SK-N-SH (cell line): ENCODE measurements at regions not wholly inside any gene's neighbourhood (a gene's known extent, or its start where the extent isn't known, plus 50 kb on each side); places are given as distances from the start of the nearest gene placed in this dataset.

Experiments
- CHD2 ChIP-seq: fragments of 150-350 bp; IDR thresholded peaks from 2 replicates; pipeline ENCODE4 v1.6.1; 2018; ENCODE audit warnings: low read length; ENCODE audit not compliant: partially characterized antibody
- CTCF ChIP-seq: fragments of 200-600 bp; sonication (generic); IDR thresholded peaks from 2 replicates; pipeline ENCODE4 v1.6.1; 2017; ENCODE audit warnings: antibody characterized with exemption, mild to moderate bottlenecking, moderate library complexity
- EP300 ChIP-seq, 2 experiments: IDR thresholded peaks; 2 replicates each; pipeline versions ENCODE4 v1.4.0 to v1.6.1; 2012; ENCODE audit warnings: borderline replicate concordance in 1 of 2, low read depth in 1 of 2, low read length in 1 of 2
- EZH2phosphoT487 ChIP-seq: fragments of 200-600 bp; sonication (generic); IDR thresholded peaks from 2 replicates; pipeline ENCODE4 v1.6.1; 2017; ENCODE audit warnings: low read depth, mixed run types, mild to moderate bottlenecking, antibody characterized with exemption, moderate library complexity, borderline replicate concordance
- FOXM1 ChIP-seq: IDR thresholded peaks from 2 replicates; pipeline ENCODE4 v1.4.0; 2012; ENCODE audit warnings: low read depth, mild to moderate bottlenecking
- GABPA ChIP-seq: IDR thresholded peaks from 2 replicates; pipeline ENCODE4 v1.4.0; 2012; ENCODE audit warnings: low read depth, mild to moderate bottlenecking
- GATA2 ChIP-seq: sonication (generic); formaldehyde crosslinking; IDR thresholded peaks from 2 replicates; pipeline ENCODE4 v1.5.0; 2020; ENCODE audit warnings: mild to moderate bottlenecking, missing genetic modification reagents
- JUND ChIP-seq: IDR thresholded peaks from 2 replicates; pipeline ENCODE4 v1.4.0; 2012
- POLR2AphosphoS5 ChIP-seq: IDR thresholded peaks from 2 replicates; pipeline ENCODE4 v1.6.1; 2012; ENCODE audit warnings: low read depth, low read length
- RFX5 ChIP-seq: IDR thresholded peaks from 2 replicates; pipeline ENCODE4 v1.6.1; 2012; ENCODE audit warnings: mild to moderate bottlenecking, improper control_type of control experiment, low read length
- TCF12 ChIP-seq: IDR thresholded peaks from 2 replicates; pipeline ENCODE4 v1.4.0; 2012
- TF ChIP-seq, protein P1 (sequence below): fragments of 150-350 bp; IDR thresholded peaks from 2 replicates; pipeline ENCODE4 v1.6.1; 2017; ENCODE audit warnings: antibody characterized with exemption, low read length, low read depth, borderline replicate concordance
- TF ChIP-seq, protein P2 (sequence below): IDR thresholded peaks from 2 replicates; pipeline ENCODE4 v1.6.1; 2012; ENCODE audit warnings: mild to moderate bottlenecking, low read depth, low read length, moderate library complexity
- TF ChIP-seq, protein P3 (sequence below): IDR thresholded peaks from 2 replicates; pipeline ENCODE4 v1.4.0; 2012; ENCODE audit warnings: low read depth

- no peak for TF ChIP-seq CTCF
- TF ChIP-seq, protein P1, sequence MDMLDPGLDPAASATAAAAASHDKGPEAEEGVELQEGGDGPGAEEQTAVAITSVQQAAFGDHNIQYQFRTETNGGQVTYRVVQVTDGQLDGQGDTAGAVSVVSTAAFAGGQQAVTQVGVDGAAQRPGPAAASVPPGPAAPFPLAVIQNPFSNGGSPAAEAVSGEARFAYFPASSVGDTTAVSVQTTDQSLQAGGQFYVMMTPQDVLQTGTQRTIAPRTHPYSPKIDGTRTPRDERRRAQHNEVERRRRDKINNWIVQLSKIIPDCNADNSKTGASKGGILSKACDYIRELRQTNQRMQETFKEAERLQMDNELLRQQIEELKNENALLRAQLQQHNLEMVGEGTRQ = no peak
- no peak for TF ChIP-seq POLR2AphosphoS5
- no peak for TF ChIP-seq GABPA
- no peak for TF ChIP-seq EP300 (IDR thresholded peaks at IDR 0.05; ENCODE audit: borderline replicate concordance in 1 of 2, low read depth in 1 of 2, low read length in 1 of 2)
- no peak for TF ChIP-seq RFX5
- TF ChIP-seq GATA2 (CRISPR knock-in tag) = no peak
- no peak for TF ChIP-seq FOXM1
- no peak for TF ChIP-seq JUND
- no peak for TF ChIP-seq TCF12
- TF ChIP-seq, protein P2, sequence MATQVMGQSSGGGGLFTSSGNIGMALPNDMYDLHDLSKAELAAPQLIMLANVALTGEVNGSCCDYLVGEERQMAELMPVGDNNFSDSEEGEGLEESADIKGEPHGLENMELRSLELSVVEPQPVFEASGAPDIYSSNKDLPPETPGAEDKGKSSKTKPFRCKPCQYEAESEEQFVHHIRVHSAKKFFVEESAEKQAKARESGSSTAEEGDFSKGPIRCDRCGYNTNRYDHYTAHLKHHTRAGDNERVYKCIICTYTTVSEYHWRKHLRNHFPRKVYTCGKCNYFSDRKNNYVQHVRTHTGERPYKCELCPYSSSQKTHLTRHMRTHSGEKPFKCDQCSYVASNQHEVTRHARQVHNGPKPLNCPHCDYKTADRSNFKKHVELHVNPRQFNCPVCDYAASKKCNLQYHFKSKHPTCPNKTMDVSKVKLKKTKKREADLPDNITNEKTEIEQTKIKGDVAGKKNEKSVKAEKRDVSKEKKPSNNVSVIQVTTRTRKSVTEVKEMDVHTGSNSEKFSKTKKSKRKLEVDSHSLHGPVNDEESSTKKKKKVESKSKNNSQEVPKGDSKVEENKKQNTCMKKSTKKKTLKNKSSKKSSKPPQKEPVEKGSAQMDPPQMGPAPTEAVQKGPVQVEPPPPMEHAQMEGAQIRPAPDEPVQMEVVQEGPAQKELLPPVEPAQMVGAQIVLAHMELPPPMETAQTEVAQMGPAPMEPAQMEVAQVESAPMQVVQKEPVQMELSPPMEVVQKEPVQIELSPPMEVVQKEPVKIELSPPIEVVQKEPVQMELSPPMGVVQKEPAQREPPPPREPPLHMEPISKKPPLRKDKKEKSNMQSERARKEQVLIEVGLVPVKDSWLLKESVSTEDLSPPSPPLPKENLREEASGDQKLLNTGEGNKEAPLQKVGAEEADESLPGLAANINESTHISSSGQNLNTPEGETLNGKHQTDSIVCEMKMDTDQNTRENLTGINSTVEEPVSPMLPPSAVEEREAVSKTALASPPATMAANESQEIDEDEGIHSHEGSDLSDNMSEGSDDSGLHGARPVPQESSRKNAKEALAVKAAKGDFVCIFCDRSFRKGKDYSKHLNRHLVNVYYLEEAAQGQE = no peak
- TF ChIP-seq, protein P3, sequence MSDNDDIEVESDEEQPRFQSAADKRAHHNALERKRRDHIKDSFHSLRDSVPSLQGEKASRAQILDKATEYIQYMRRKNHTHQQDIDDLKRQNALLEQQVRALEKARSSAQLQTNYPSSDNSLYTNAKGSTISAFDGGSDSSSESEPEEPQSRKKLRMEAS = no peak
- TF ChIP-seq CHD2 = no peak
- TF ChIP-seq EZH2phosphoT487 = no peak
These were observed 1146.2 kb downstream of the RPA4 start for GRCh38 chrX:98029861-98030260.
